SK-N-SH (cell line): ENCODE measurements at regions not wholly inside any gene's neighbourhood (a gene's known extent, or its start where the extent isn't known, plus 50 kb on each side); places are given as distances from the start of the nearest gene placed in this dataset.
"Not testable (repeated sequence)": the region's sequence is repeated elsewhere in the genome, so short reads cannot be mapped to it uniquely, and the experiment has no call there.

Experiments used
- CTCF ChIP-seq: fragments of 200-600 bp; sonication (generic); IDR thresholded peaks from 2 replicates; pipeline ENCODE4 v1.6.1; 2017; ENCODE audit warnings: antibody characterized with exemption, mild to moderate bottlenecking, moderate library complexity
- ELF1 ChIP-seq: IDR thresholded peaks from 2 replicates; pipeline ENCODE4 v1.4.0; 2012
- EP300 ChIP-seq, 2 experiments: IDR thresholded peaks; 2 replicates each; pipeline versions ENCODE4 v1.4.0 to v1.6.1; 2012; ENCODE audit warnings: borderline replicate concordance in 1 of 2, low read depth in 1 of 2, low read length in 1 of 2
- FOXJ3 ChIP-seq: sonication (generic); formaldehyde crosslinking; IDR thresholded peaks from 2 replicates; pipeline ENCODE4 v1.5.1; 2020; ENCODE audit warnings: mild to moderate bottlenecking, missing genetic modification reagents
- JUND ChIP-seq: IDR thresholded peaks from 2 replicates; pipeline ENCODE4 v1.4.0; 2012
- POLR2AphosphoS5 ChIP-seq: IDR thresholded peaks from 2 replicates; pipeline ENCODE4 v1.6.1; 2012; ENCODE audit warnings: low read depth, low read length
- REST ChIP-seq: IDR thresholded peaks from 2 replicates; pipeline ENCODE4 v1.6.1; 2012; ENCODE audit warnings: mild to moderate bottlenecking, low read depth, low read length, moderate library complexity
- SMC3 ChIP-seq: IDR thresholded peaks from 2 replicates; pipeline ENCODE4 v1.6.1; 2012; ENCODE audit warnings: low read depth, low read length, improper control_type of control experiment
- TAF1 ChIP-seq: IDR thresholded peaks from 2 replicates; pipeline ENCODE4 v1.6.1; 2012; ENCODE audit warnings: low read depth, mild to moderate bottlenecking, low read length, moderate library complexity, borderline replicate concordance

- TF ChIP-seq EP300 (IDR thresholded peaks at IDR 0.05; ENCODE audit: borderline replicate concordance in 1 of 2, low read depth in 1 of 2, low read length in 1 of 2); SMC3; REST; CTCF; POLR2AphosphoS5; ELF1; JUND; TAF1; FOXJ3 (CRISPR knock-in tag): not testable (repeated sequence)
Measured at GRCh38 chr10:61252326-61252725, 200.9 kb downstream of the TMEM26 start.
